HG03025 (cell line): ENCODE measurements at regions not wholly inside any gene's neighbourhood (a gene's known extent, or its start where the extent isn't known, plus 50 kb on each side); places are given as distances from the start of the nearest gene placed in this dataset.
"Not testable (repeated sequence)": the region's sequence is repeated elsewhere in the genome, so short reads cannot be mapped to it uniquely, and the experiment has no call there.

Experiments
- ATAC-seq: cut with Tn5 transposase; IDR thresholded peaks from one replicate; pipeline ENCODE4 v1.9.1; 2021; ENCODE audit warnings: mild to moderate bottlenecking, moderate library complexity; ENCODE audit not compliant: unreplicated experiment, low FRiP score

- no peak for ATAC-seq
Measured at GRCh38 chr4:38367642-38368174, 296.3 kb upstream of the KLF3 start.

GRCh38 chr4:38368613-38369012 is 295.4 kb upstream of the KLF3 start:
- ATAC-seq, result no peak

GRCh38 chr4:38371391-38371851 is 292.6 kb upstream of the KLF3 start:
- ATAC-seq, result no peak

GRCh38 chr4:38373375-38373774 is 290.6 kb upstream of the KLF3 start:
- no peak for ATAC-seq

GRCh38 chr4:38377195-38377594 is 286.8 kb upstream of the KLF3 start:
- no peak for ATAC-seq

- no peak for ATAC-seq
Measured at GRCh38 chr4:38378478-38378877, 285.5 kb upstream of the KLF3 start.

GRCh38 chr4:38381788-38382187 is 282.2 kb upstream of the KLF3 start:
- ATAC-seq, result no peak

- no peak for ATAC-seq
Measured at GRCh38 chr4:38382520-38382919, 281.5 kb upstream of the KLF3 start.

- no peak for ATAC-seq
Measured at GRCh38 chr4:38383646-38384121, 280.3 kb upstream of the KLF3 start.

- no peak for ATAC-seq
Measured at GRCh38 chr4:38385093-38386004, 278.6 kb upstream of the KLF3 start.

GRCh38 chr4:38386005-38386551 is 277.9 kb upstream of the KLF3 start:
- no peak for ATAC-seq

- ATAC-seq, result no peak
Measured at GRCh38 chr4:38386654-38387188, 277.3 kb upstream of the KLF3 start.

GRCh38 chr4:38387348-38387747 is 276.7 kb upstream of the KLF3 start:
- ATAC-seq, result no peak

GRCh38 chr4:38387819-38388218 is 276.2 kb upstream of the KLF3 start:
- ATAC-seq, result no peak

- not testable (repeated sequence) for ATAC-seq
Measured at GRCh38 chr4:38388907-38389306, 275.1 kb upstream of the KLF3 start.

- no peak for ATAC-seq
Measured at GRCh38 chr4:38390969-38391545, 272.9 kb upstream of the KLF3 start.

- ATAC-seq, result no peak
Measured at GRCh38 chr4:38392223-38392855, 271.7 kb upstream of the KLF3 start.

- ATAC-seq, result no peak
Measured at GRCh38 chr4:38396091-38396490, 267.9 kb upstream of the KLF3 start.

GRCh38 chr4:38396845-38397547 is 267.0 kb upstream of the KLF3 start:
- ATAC-seq, result no peak

GRCh38 chr4:38400946-38401345 is 263.1 kb upstream of the KLF3 start:
- ATAC-seq, result no peak
